Panc1 (cell line): ENCODE measurements at regions not wholly inside any gene's neighbourhood (a gene's known extent, or its start where the extent isn't known, plus 50 kb on each side); places are given as distances from the start of the nearest gene placed in this dataset.
A peak's percentile ranks its signal among the peaks of the same experiment; 100 is the strongest.

ENCODE experiments used
- ATAC-seq: fragments of 200-7000 bp; cut with Tn5 transposase; 2 replicates; pipeline ENCODE4 v1.9.1; 2020; ENCODE audit warnings: mild to moderate bottlenecking, moderate library complexity
- BruUV-seq: library from RNA; stranded (reverse); fragments of 400-500 nt; replicated peaks from 2 replicates; lab custom pipeline; 2021; lab: Mats Ljungman, UMichigan
- CTCF ChIA-PET: fragments of 300-600 bp; sonication (Branson Sonifier 250); formaldehyde crosslinking; loops from one replicate; lab custom pipeline; 2022; ENCODE audit warnings: antibody characterized with exemption; lab: Charles Lee
- POLR2A ChIA-PET: fragments of 300-600 bp; sonication (Branson Sonifier 250); formaldehyde crosslinking; loops from one replicate; lab custom pipeline; 2022; ENCODE audit warnings: antibody characterized with exemption; lab: Charles Lee
- DNase-seq: peaks from one replicate; pipeline ENCODE4 v3.0.0-alpha.2; 2010; ENCODE audit warnings: low read depth, low spot score
- H3K27ac ChIP-seq: 2 replicates; pipeline ENCODE4 v1.5.1; 2011; ENCODE audit warnings: mild to moderate bottlenecking, low read length, inconsistent platforms
- H3K27me3 ChIP-seq: fragments of 200-500 bp; sonication (Bioruptor generic); 2 replicates; pipeline ENCODE4 v1.6.0; 2014; ENCODE audit warnings: low read length, inconsistent platforms; ENCODE audit not compliant: control insufficient read depth, insufficient read depth
- H3K36me3 ChIP-seq: fragments of 200-500 bp; sonication (Bioruptor generic); 2 replicates; pipeline ENCODE4 v1.5.1; 2014; ENCODE audit warnings: inconsistent platforms, mild to moderate bottlenecking, low read length, moderate library complexity; ENCODE audit not compliant: control insufficient read depth, insufficient read depth
- H3K4me1 ChIP-seq: 2 replicates; pipeline ENCODE4 v1.5.1; 2011; ENCODE audit warnings: inconsistent platforms, mild to moderate bottlenecking, low read length, moderate library complexity; ENCODE audit not compliant: control insufficient read depth, insufficient read depth
- H3K4me3 ChIP-seq, 2 experiments: 2 replicates each; pipeline ENCODE4 v1.5.1; 2011 to 2012; ENCODE audit warnings: low read depth in 2 of 2, low read length in 2 of 2, mild to moderate bottlenecking in 2 of 2, inconsistent platforms in 1 of 2, moderate library complexity in 1 of 2
- H3K9me3 ChIP-seq: fragments of 200-500 bp; sonication (Bioruptor generic); 2 replicates; pipeline ENCODE4 v1.5.1; 2014; ENCODE audit warnings: low read depth, mild to moderate bottlenecking, inconsistent platforms, low read length, moderate library complexity; ENCODE audit not compliant: control insufficient read depth, insufficient read depth
- CTCF ChIP-seq: fragments of 450-650 bp; IDR thresholded peaks from 2 replicates; pipeline ENCODE4 v1.5.1; 2017; ENCODE audit warnings: mild to moderate bottlenecking
- POLR2AphosphoS5 ChIP-seq: IDR thresholded peaks from 2 replicates; pipeline ENCODE4 v1.6.1; 2012; ENCODE audit warnings: mild to moderate bottlenecking, low read depth, low read length, moderate library complexity
- REST ChIP-seq, 2 experiments: IDR thresholded peaks; 2 replicates each; pipeline ENCODE4 v1.6.1; 2011 to 2012; ENCODE audit warnings: low read depth in 2 of 2, control low read depth in 1 of 2, low read length in 1 of 2, mild to moderate bottlenecking in 1 of 2, moderate library complexity in 1 of 2; ENCODE audit not compliant: insufficient read depth in 1 of 2
- SIN3A ChIP-seq: IDR thresholded peaks from 2 replicates; pipeline ENCODE4 v1.6.1; 2012; ENCODE audit warnings: low read depth, mild to moderate bottlenecking, low read length, moderate library complexity, borderline replicate concordance; ENCODE audit not compliant: insufficient read depth
- TCF7L2 ChIP-seq: IDR thresholded peaks from 2 replicates; pipeline ENCODE4 v1.6.1; 2011; ENCODE audit warnings: mild to moderate bottlenecking, low read depth, low read length, inconsistent platforms
- in situ Hi-C: cut with HindIII; loops from 2 replicates; pipeline ENCODE4 v1.10.0; 2016; ENCODE audit warnings: low sequenced_read_pairs, low pct_unique_long_range_greater_than_20kb
- intact Hi-C: fragments of 100-400 bp; cut with micrococcal nuclease; formaldehyde crosslinking; loops from one replicate; pipeline ENCODE4 v1.10.0; 2022; ENCODE audit not compliant: unreplicated experiment

DNA sequence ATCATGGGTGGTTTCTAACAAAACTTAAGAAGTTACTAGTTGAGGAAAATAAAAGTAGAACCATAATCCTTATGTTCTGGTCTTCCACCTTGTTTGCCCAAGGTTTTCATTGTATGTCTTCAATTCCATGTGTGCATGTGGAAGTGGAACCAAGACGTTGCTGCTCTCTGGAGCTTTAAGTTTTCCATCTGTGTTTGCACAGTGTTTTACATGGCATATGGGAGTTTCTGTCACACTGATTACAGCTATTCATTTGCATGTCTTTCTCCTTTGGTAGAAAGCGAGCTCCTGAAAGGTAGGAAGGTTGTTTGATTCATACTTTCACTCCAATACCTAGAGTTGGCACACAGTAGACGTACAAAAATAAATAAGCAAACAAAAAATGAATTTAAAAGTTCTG lies 112.6 kb upstream of the LUZP2 start:
- in situ Hi-C loops (no loop called here), intact Hi-C loops (no loop called here)
- Histone ChIP-seq H3K36me3 (no peaks in the 10 kb centered on the region), H3K27ac (no peak overlapping the region), H3K4me3 (no peak overlapping the region), H3K4me1 (no peaks in the 10 kb centered on the region), H3K27me3 (no peaks in the 10 kb centered on the region), H3K9me3 (no peaks in the 10 kb centered on the region)
- TF ChIP-seq REST (IDR thresholded peaks at IDR 0.05; ENCODE audit: insufficient read depth in 1 of 2, low read depth in 2 of 2, low read length in 1 of 2) (no peak), SIN3A (no peak), POLR2AphosphoS5 (no peak), CTCF (no peak), TCF7L2 (no peak)
- ChIA-PET POLR2A (no interaction called here), CTCF (no interaction called here)
- no peak for ATAC-seq
- DNase-seq: no peak
- no TSS peak for BruUV-seq

GRCh38 chr11:24386546-24387397 lies 110.1 kb upstream of the LUZP2 start:
- DNase-seq (no peak), ATAC-seq (no peak)
- H3K27me3 ChIP-seq: no peaks in the 10 kb centered on the region
- no peak overlapping the region for H3K4me3 ChIP-seq
- ChIA-PET CTCF (no interaction called here), POLR2A (no interaction called here)
- H3K27ac ChIP-seq: no peak overlapping the region
- no peaks in the 10 kb centered on the region for H3K36me3 ChIP-seq
- TF ChIP-seq TCF7L2 (no peak), CTCF (peak; percentile 34; the same call in 1 of the 2 replicates), POLR2AphosphoS5 (no peak), SIN3A (no peak), REST (IDR thresholded peaks at IDR 0.05; ENCODE audit: insufficient read depth in 1 of 2, low read depth in 2 of 2, low read length in 1 of 2) (no peak)
- no TSS peak for BruUV-seq
- in situ Hi-C loops (no loop called here), intact Hi-C loops (no loop called here)
- no peaks in the 10 kb centered on the region for H3K9me3 ChIP-seq
- H3K4me1 ChIP-seq: no peaks in the 10 kb centered on the region
